GM23248 (cell line): ENCODE measurements at regions not wholly inside any gene's neighbourhood (a gene's known extent, or its start where the extent isn't known, plus 50 kb on each side); places are given as distances from the start of the nearest gene placed in this dataset.

Source experiments
- EZH2 ChIP-seq: fragments of 200-600 bp; sonication (generic); IDR thresholded peaks from 2 replicates; pipeline ENCODE4 v1.6.1; 2018; ENCODE audit warnings: antibody characterized with exemption, mild to moderate bottlenecking; ENCODE audit not compliant: insufficient read depth, poor library complexity, severe bottlenecking
- EZH2phosphoT487 ChIP-seq: fragments of 200-600 bp; sonication (generic); IDR thresholded peaks from 2 replicates; pipeline ENCODE4 v1.6.1; 2018; ENCODE audit warnings: antibody characterized with exemption, moderate library complexity, mild to moderate bottlenecking, low read depth; ENCODE audit not compliant: insufficient read depth

GRCh38 chr19:31002518-31003244 is 346.6 kb downstream of the TSHZ3 start:
- TF ChIP-seq EZH2 (no peak), EZH2phosphoT487 (no peak)
